Tibial nerve (tissue), 4 donors: ENCODE measurements at regions not wholly inside any gene's neighbourhood (a gene's known extent, or its start where the extent isn't known, plus 50 kb on each side); places are given as distances from the start of the nearest gene placed in this dataset.

Experiments used
- DNase-seq, 2 donors: peaks; one replicate each; pipeline ENCODE4 v3.0.0-alpha.2; 2019; ENCODE audit warnings: low spot score in 2 of 2
- H3K27ac ChIP-seq, 4 donors: fragments of 200-600 bp; sonication (generic) in 3 of 4; one replicate each; pipeline ENCODE4 v1.5.1; 2017 to 2019; ENCODE audit warnings: mild to moderate bottlenecking in 1 of 4
- H3K27me3 ChIP-seq, 2 donors: fragments of 200-600 bp; sonication (generic) in 1 of 2; one replicate each; pipeline versions ENCODE4 v1.5.1 to v1.6.0; 2017 to 2019
- H3K36me3 ChIP-seq, 3 donors: fragments of 200-600 bp; sonication (generic); one replicate each; pipeline ENCODE4 v1.5.1; 2018 to 2019
- H3K4me1 ChIP-seq, 4 donors: fragments of 200-600 bp; sonication (generic) in 3 of 4; one replicate each; pipeline ENCODE4 v1.5.1; 2017 to 2019
- H3K4me3 ChIP-seq, 4 donors: fragments of 200-600 bp; sonication (generic) in 3 of 4; one replicate each; pipeline ENCODE4 v1.5.1; 2017 to 2019; ENCODE audit warnings: mild to moderate bottlenecking in 1 of 4, moderate library complexity in 1 of 4
- H3K9me3 ChIP-seq, 4 donors: fragments of 200-600 bp; sonication (generic) in 3 of 4; one replicate each; pipeline ENCODE4 v1.5.1; 2017 to 2019
- EP300 ChIP-seq, 2 donors: sonication (generic); formaldehyde crosslinking; IDR thresholded peaks; one replicate each; pipeline ENCODE4 v1.6.1; 2017; ENCODE audit warnings: antibody characterized with exemption in 2 of 2, mild to moderate bottlenecking in 1 of 2
- POLR2A ChIP-seq, 2 donors: fragments of 450-650 bp; IDR thresholded peaks; one replicate each; pipeline ENCODE4 v1.6.1; 2017; ENCODE audit warnings: antibody characterized with exemption in 2 of 2, mild to moderate bottlenecking in 2 of 2, moderate library complexity in 2 of 2
- WGBS, 2 donors: methylation state at CpG; one replicate each; pipeline ENCODE4 v1.1.5; 2018; 5-methylcytosine and 5-hydroxymethylcytosine counted together
- TF ChIP-seq, protein P1 (sequence below), 5 experiments: fragments of 200-600 bp in 3 of 5; fragments of 450-650 bp in 2 of 5; sonication (generic) in 3 of 5; IDR thresholded peaks; one replicate each; pipeline ENCODE4 v1.5.1; 2016 to 2019; ENCODE audit warnings: antibody characterized with exemption in 5 of 5, mild to moderate bottlenecking in 3 of 5, moderate library complexity in 2 of 5

DNA sequence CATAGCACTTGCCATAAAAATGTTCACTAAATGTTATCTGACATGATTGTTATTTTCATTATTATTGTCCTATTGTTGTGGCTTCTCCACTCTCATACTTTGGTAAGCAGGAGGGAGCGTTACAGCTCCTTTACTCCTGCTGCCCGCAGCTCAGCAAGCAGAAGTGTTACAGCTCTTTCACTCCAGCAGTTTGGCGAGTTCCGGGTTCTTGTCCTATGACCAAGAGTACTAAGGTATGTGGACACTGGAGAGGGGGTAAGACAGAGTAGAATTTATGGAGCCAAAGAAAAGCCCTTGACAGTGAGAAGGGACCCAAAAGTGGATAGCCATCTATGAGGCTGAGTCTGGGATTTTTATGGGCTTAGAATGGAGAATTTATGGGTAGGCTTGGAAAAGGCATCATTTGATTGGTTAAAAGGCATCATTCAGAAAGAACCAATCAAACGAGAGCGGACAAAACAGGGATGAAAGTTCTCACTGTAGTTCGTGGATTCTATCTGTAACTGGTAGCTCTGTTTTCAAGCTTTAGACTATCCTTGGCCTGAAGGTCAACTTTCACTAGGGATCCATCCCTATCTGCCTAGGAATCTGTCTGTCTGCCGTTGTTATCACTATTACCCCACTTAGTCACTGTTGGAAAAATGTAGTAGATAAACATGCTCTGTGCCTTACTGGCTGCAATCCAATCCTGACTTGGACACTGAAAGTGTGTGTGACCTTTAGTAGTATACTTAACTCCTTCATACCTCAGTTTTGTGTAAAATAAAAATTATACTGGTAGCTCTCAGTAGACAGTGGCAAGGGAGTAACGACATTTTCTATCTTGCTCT is 545.6 kb upstream of the LCORL start:
- TF ChIP-seq POLR2A (IDR thresholded peaks at IDR 0.05) (no peak), EP300 (IDR thresholded peaks at IDR 0.05) (no peak)
- TF ChIP-seq, protein P1, sequence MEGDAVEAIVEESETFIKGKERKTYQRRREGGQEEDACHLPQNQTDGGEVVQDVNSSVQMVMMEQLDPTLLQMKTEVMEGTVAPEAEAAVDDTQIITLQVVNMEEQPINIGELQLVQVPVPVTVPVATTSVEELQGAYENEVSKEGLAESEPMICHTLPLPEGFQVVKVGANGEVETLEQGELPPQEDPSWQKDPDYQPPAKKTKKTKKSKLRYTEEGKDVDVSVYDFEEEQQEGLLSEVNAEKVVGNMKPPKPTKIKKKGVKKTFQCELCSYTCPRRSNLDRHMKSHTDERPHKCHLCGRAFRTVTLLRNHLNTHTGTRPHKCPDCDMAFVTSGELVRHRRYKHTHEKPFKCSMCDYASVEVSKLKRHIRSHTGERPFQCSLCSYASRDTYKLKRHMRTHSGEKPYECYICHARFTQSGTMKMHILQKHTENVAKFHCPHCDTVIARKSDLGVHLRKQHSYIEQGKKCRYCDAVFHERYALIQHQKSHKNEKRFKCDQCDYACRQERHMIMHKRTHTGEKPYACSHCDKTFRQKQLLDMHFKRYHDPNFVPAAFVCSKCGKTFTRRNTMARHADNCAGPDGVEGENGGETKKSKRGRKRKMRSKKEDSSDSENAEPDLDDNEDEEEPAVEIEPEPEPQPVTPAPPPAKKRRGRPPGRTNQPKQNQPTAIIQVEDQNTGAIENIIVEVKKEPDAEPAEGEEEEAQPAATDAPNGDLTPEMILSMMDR (IDR thresholded peaks at IDR 0.05): no peak
- H3K4me3 ChIP-seq: no peak overlapping the region
- no peaks in the 10 kb centered on the region for H3K27me3 ChIP-seq
- 76 to 77% methylated on average over 9 of the region's 9 CpGs for WGBS, 2 donors
- H3K9me3 ChIP-seq: peaks cover 0 to 16% (median 0%) of the 10 kb centered on the region in 4 donors
- DNase-seq: no peak
- no peaks in the 10 kb centered on the region for H3K36me3 ChIP-seq
- H3K4me1 ChIP-seq: no peaks in the 10 kb centered on the region
- H3K27ac ChIP-seq: peak overlapping the region in 1 of 4 donors; percentile 24

DNA sequence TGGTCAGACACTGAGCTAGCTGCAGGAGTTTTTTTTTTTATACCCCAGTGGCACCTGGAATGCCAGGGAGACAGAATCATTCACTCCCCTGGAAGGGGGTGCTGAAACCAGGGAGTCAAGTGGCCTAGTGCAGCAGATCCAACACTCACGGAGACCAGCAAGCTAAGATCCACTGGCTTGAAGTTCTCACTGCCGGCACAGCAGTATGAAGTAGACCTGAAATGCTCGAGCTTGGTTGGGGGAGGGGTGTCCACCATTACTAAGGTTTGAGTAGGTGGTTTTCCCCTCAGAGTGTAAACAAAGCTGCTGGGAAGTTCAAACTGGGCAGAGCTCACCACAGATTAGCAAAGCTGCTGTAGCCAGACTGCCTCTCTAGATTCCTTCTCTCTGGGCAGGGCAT is 537.9 kb upstream of the LCORL start:
- no peak for TF ChIP-seq EP300 (IDR thresholded peaks at IDR 0.05)
- TF ChIP-seq POLR2A (IDR thresholded peaks at IDR 0.05): no peak
- TF ChIP-seq, protein P1 (IDR thresholded peaks at IDR 0.05): no peak
- Histone ChIP-seq H3K36me3 (no peaks in the 10 kb centered on the region), H3K9me3 (peaks cover 0 to 19% (median 0%) of the 10 kb centered on the region in 4 donors), H3K27ac (no peak overlapping the region), H3K4me3 (no peak overlapping the region), H3K27me3 (no peaks in the 10 kb centered on the region), H3K4me1 (no peaks in the 10 kb centered on the region)
- DNase-seq: no peak
- WGBS, 2 donors: 90 to 97% methylated on average over 3 of the region's 3 CpGs

DNA sequence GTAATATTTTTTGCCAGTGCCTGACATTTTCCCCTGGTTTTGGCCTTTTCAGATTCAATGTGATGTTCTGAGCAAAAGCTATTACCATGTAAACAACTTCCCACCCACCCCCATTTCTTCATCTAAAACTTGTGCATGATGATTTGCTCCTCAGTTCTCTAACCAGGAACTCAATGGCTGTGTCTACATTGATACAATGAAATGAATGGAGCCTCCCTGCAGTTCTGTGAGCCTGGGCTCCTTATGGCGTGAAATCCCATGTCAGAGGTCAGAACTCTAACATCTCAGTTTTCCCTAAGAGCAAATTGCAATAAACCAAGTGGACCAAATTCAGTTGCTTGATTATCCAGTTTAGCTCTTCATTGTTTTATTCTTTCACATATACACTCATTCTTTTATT is 534.8 kb upstream of the LCORL start:
- 66 to 70% methylated on average over 1 of the region's 1 CpG for WGBS, 2 donors
- no peak for TF ChIP-seq EP300 (IDR thresholded peaks at IDR 0.05)
- TF ChIP-seq, protein P1 (IDR thresholded peaks at IDR 0.05): no peak
- no peak for TF ChIP-seq POLR2A (IDR thresholded peaks at IDR 0.05)
- H3K36me3 ChIP-seq: no peaks in the 10 kb centered on the region
- peaks cover 0 to under 1% (median 0%) of the 10 kb centered on the region in 4 donors for H3K9me3 ChIP-seq
- no peak overlapping the region for H3K4me3 ChIP-seq
- no peaks in the 10 kb centered on the region for H3K4me1 ChIP-seq
- no peaks in the 10 kb centered on the region for H3K27me3 ChIP-seq
- DNase-seq: no peak
- H3K27ac ChIP-seq: no peak overlapping the region

DNA sequence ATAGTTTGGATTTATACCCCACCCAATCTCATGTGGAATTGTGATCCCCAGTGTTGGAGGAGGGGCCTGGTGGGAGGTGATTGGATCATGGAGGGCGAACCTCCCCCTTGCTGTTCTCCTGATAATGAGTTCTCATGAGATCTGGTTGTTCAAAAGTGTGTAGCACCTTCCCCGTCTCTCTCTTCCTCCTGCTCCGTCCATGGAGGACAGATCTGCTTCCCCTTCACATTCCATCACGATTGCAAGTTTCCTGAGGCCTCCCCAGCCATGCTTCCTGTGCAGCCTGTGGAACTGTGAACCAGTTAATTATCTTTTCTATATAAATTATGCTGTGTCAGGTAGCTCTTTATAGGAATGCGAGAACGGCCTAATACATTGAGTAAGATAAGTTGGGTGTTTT is 518.8 kb upstream of the LCORL start:
- no peak for DNase-seq
- no peaks in the 10 kb centered on the region for H3K36me3 ChIP-seq
- no peak overlapping the region for H3K27ac ChIP-seq
- TF ChIP-seq POLR2A (IDR thresholded peaks at IDR 0.05): no peak
- TF ChIP-seq EP300 (IDR thresholded peaks at IDR 0.05): no peak
- TF ChIP-seq, protein P1 (IDR thresholded peaks at IDR 0.05): no peak
- no peaks in the 10 kb centered on the region for H3K9me3 ChIP-seq
- no peaks in the 10 kb centered on the region for H3K27me3 ChIP-seq
- no peaks in the 10 kb centered on the region for H3K4me1 ChIP-seq
- no peak overlapping the region for H3K4me3 ChIP-seq
- 73 to 88% methylated on average over 6 of the region's 6 CpGs for WGBS, 2 donors

DNA sequence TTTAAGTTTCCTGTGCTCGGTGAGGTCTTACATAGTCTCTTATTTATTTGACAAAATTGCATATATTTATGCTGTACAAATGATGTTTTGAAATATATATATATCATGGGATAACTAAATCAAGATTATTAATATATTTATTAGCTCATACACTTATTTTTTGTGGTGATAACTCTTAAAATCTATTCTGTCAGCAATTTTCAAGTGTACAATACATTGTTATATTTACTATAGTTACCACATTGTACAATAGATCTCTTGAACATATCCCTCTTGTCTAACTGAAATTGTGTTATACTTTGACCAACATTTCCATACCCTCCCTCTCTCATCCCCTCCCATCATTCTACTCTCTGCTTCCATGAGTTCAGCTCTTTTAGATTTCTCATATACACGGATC is 516.6 kb upstream of the LCORL start:
- Histone ChIP-seq H3K4me1 (no peaks in the 10 kb centered on the region), H3K9me3 (no peaks in the 10 kb centered on the region)
- 47 to 53% methylated on average over 2 of the region's 2 CpGs for WGBS, 2 donors

More for the DNA sequence above, 516.6 kb upstream of the LCORL start:
- Histone ChIP-seq H3K36me3 (no peaks in the 10 kb centered on the region), H3K27me3 (no peaks in the 10 kb centered on the region), H3K27ac (no peak overlapping the region), H3K4me3 (no peak overlapping the region)
- TF ChIP-seq POLR2A (IDR thresholded peaks at IDR 0.05): no peak
- TF ChIP-seq, protein P1 (IDR thresholded peaks at IDR 0.05): no peak
- no peak for DNase-seq
